Cardiac fibroblast (primary cell): ENCODE measurements at regions not wholly inside any gene's neighbourhood (a gene's known extent, or its start where the extent isn't known, plus 50 kb on each side); places are given as distances from the start of the nearest gene placed in this dataset.

ENCODE experiments used
- DNase-seq, 2 donors: peaks; one replicate each; pipeline versions ENCODE4 v3.0.0 to v3.0.0-alpha.2; 2010; ENCODE audit warnings: low read depth in 2 of 2
- H3K4me3 ChIP-seq, 2 donors: replicated peaks in 1 of 2; 1 replicate in 1 of 2; 2 replicates in 1 of 2; pipeline ENCODE4 v1.5.1; 2011; ENCODE audit warnings: low read depth in 2 of 2, low read length in 2 of 2, mild to moderate bottlenecking in 2 of 2, moderate library complexity in 1 of 2
- TF ChIP-seq, protein P1 (sequence below): IDR thresholded peaks from one replicate; pipeline ENCODE4 v1.5.1; 2011; ENCODE audit warnings: low read depth, mild to moderate bottlenecking, low read length, inconsistent platforms

DNA sequence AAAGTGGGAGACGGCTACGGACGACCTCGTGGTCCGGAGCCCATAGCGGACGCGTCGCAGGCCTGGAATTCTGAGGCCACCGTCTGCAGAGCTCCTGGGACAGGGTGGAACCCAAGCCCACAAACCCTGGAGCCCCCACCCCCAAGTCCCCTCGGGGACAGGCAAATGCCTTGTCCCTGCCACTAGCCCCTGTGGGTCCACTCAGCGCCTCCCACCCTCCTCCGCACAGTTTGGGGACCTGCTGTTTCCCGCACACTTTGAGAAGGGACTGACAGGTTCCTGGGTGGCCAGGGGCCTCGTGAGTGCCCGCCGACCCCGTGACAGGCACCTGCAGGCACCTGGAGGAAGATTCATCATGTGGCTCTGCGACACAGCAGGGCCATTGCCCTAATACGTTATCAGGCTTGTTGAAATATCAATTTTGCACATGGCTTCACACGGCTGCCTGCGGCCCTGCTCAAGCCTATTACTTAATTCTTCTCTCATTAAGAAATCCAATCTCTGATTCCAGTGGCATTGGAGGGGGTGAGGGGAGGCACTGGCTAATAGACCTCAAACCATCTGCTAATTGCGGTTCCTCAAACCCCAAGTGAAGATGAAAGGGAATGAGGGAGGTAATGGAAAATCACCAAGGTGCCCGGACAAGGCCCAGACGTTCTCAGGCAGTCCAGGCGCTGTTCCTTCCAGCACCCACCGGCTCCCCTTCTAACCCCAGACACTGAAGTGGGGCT lies 672.5 kb downstream of the BRD1 start:
- TF ChIP-seq, protein P1, sequence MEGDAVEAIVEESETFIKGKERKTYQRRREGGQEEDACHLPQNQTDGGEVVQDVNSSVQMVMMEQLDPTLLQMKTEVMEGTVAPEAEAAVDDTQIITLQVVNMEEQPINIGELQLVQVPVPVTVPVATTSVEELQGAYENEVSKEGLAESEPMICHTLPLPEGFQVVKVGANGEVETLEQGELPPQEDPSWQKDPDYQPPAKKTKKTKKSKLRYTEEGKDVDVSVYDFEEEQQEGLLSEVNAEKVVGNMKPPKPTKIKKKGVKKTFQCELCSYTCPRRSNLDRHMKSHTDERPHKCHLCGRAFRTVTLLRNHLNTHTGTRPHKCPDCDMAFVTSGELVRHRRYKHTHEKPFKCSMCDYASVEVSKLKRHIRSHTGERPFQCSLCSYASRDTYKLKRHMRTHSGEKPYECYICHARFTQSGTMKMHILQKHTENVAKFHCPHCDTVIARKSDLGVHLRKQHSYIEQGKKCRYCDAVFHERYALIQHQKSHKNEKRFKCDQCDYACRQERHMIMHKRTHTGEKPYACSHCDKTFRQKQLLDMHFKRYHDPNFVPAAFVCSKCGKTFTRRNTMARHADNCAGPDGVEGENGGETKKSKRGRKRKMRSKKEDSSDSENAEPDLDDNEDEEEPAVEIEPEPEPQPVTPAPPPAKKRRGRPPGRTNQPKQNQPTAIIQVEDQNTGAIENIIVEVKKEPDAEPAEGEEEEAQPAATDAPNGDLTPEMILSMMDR = no peak
- H3K4me3 ChIP-seq = no peak overlapping the region
- DNase-seq = no peak

DNA sequence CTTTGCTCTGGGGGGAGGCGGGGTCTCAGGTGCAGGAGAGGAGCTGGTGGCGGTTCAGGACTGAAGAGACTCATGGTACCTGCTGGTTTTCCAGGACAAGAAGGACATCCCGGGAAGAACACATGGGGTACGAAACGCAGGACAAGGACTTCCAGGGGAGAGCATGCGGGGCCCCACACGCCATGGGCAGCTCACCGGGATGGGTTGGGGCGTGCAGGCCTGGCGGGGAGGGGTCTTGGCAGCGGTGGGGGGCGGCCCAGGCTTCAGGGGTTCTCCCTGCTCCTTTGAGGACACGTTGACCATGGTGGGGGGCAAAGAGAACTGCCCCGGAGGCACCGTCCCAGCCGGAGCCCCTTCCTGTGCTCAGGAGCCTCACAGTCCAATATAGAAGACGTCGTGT lies 673.2 kb downstream of the BRD1 start:
- no peak for DNase-seq
- no peak overlapping the region for H3K4me3 ChIP-seq
- TF ChIP-seq, protein P1 = no peak

DNA sequence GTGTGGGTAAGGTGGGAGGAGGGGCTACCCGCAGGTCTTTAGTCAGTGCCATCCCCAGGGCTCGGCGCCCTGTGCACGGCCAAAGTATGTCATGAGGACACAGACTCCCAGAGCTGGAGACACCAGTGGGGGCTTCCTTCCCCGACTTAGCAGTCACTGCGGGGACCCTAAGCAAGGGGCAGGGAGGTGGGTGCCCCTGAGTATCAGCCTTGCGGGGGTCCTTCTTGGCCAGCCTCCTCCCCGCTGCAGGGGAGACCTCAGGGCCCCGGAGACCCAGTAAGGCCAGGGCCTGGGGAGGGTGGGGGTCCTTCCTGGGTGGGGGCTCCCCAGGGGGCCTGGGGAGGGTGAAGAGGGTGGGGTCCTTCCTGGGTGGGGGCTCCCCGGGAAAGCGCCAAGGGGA lies 673.8 kb downstream of the BRD1 start:
- TF ChIP-seq, protein P1 = no peak
- no peak for DNase-seq
- H3K4me3 ChIP-seq = no peak overlapping the region

- TF ChIP-seq, protein P1 = no peak
- H3K4me3 ChIP-seq = no peak overlapping the region
Measured at GRCh38 chr22:49152939-49153770, 674.5 kb downstream of the BRD1 start.

GRCh38 chr22:49152127-49152938 lies 675.3 kb downstream of the BRD1 start:
- TF ChIP-seq, protein P1 = no peak
- no peak for DNase-seq
- H3K4me3 ChIP-seq = no peak overlapping the region

More at GRCh38 chr22:49152939-49153770, 674.5 kb downstream of the BRD1 start:
- DNase-seq = no peak

DNA sequence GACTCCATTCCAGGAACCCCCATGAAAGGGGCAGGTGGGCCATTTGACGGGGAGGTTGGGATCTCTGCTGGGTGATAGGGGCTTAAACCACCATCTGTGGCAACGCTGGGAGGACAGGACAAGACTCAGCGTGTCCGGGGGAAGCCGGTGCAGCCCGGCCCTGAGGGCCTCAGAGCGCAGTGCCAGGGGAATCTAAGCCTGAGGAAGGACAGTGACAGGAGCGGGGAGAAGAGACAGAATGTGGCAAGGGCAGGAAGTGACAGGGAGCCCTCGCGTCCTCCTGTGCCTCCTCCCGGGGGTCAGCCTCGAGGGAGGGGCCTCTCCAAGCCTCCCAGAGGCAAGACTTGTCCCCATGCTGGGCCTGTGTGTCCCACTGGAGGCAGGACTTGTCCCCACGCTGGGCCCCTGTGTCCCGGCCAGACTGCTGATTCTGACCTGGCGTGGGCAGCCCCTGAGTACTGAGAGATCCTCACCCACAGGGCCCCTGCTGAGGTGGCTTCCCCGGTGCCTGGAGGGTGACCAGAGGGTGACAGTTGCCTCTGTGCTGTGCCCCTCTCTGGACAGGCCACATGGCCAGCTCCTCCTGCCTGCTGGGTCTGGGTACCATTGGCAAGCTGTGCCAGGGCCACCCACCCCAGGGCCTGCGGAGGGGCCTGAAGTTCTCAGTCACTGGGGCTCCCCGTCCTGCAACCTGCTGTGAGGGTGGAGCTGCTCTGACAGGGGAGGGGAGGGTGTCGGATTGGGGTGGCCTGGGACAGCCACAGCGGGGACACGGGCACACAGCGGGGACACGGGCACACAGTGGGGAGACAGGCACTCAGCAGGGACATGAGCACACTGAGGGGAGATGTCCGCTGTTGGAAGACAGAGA lies 676.2 kb downstream of the BRD1 start:
- TF ChIP-seq, protein P1 = no peak
- no peak for DNase-seq
- no peak overlapping the region for H3K4me3 ChIP-seq
